ENCODE measurements at regions not wholly inside any gene's neighbourhood (a gene's known extent, or its start where the extent isn't known, plus 50 kb on each side); places are given as distances from the start of the nearest gene placed in this dataset.

- TF ChIP-seq POLR2A (IDR thresholded peaks at IDR 0.05; ENCODE audit: low read length) (no peak), GATA1 (IDR thresholded peaks at IDR 0.05; ENCODE audit: low read depth, low read length) (no peak)
- DNase-seq = no peak
These were observed 90.9 kb upstream of the IGLL5 start for GRCh38 chr22:22796724-22797123.

- no peak for TF ChIP-seq GATA1 (IDR thresholded peaks at IDR 0.05; ENCODE audit: low read depth, low read length)
- TF ChIP-seq POLR2A (IDR thresholded peaks at IDR 0.05; ENCODE audit: low read length) = no peak
- no peak for DNase-seq
These were observed 89.4 kb upstream of the IGLL5 start for GRCh38 chr22:22798232-22798616.

GRCh38 chr22:22798716-22799115 is 88.9 kb upstream of the IGLL5 start:
- DNase-seq = no peak
- TF ChIP-seq GATA1 (IDR thresholded peaks at IDR 0.05; ENCODE audit: low read depth, low read length) (no peak), POLR2A (IDR thresholded peaks at IDR 0.05; ENCODE audit: low read length) (no peak)

- DNase-seq = no peak
- TF ChIP-seq GATA1 (IDR thresholded peaks at IDR 0.05; ENCODE audit: low read depth, low read length) (no peak), POLR2A (IDR thresholded peaks at IDR 0.05; ENCODE audit: low read length) (no peak)
These were observed 88.1 kb upstream of the IGLL5 start for GRCh38 chr22:22799561-22799960.

GRCh38 chr22:22800716-22801115 is 86.9 kb upstream of the IGLL5 start:
- no peak for DNase-seq
- TF ChIP-seq GATA1 (IDR thresholded peaks at IDR 0.05; ENCODE audit: low read depth, low read length) = no peak
- TF ChIP-seq POLR2A (IDR thresholded peaks at IDR 0.05; ENCODE audit: low read length) = no peak

- DNase-seq = peak; percentile 21 to 40
- TF ChIP-seq GATA1 (IDR thresholded peaks at IDR 0.05; ENCODE audit: low read depth, low read length) (no peak), POLR2A (IDR thresholded peaks at IDR 0.05; ENCODE audit: low read length) (no peak)
These were observed 85.2 kb upstream of the IGLL5 start for GRCh38 chr22:22802339-22802970.

GRCh38 chr22:22803285-22803853 is 84.2 kb upstream of the IGLL5 start:
- TF ChIP-seq GATA1 (IDR thresholded peaks at IDR 0.05; ENCODE audit: low read depth, low read length) (no peak), POLR2A (IDR thresholded peaks at IDR 0.05; ENCODE audit: low read length) (no peak)
- DNase-seq = no peak

- TF ChIP-seq GATA1 (IDR thresholded peaks at IDR 0.05; ENCODE audit: low read depth, low read length) = no peak
- TF ChIP-seq POLR2A (IDR thresholded peaks at IDR 0.05; ENCODE audit: low read length) = no peak
- peak; percentile 31 to 63 for DNase-seq
These were observed 77.6 kb upstream of the IGLL5 start for GRCh38 chr22:22810018-22810427.

- TF ChIP-seq POLR2A (IDR thresholded peaks at IDR 0.05; ENCODE audit: low read length) (no peak), GATA1 (IDR thresholded peaks at IDR 0.05; ENCODE audit: low read depth, low read length) (no peak)
- no peak for DNase-seq
These were observed 77.1 kb upstream of the IGLL5 start for GRCh38 chr22:22810471-22810870.

GRCh38 chr22:22811016-22812009 is 76.3 kb upstream of the IGLL5 start:
- no peak for DNase-seq
- TF ChIP-seq POLR2A (IDR thresholded peaks at IDR 0.05; ENCODE audit: low read length) (no peak), GATA1 (IDR thresholded peaks at IDR 0.05; ENCODE audit: low read depth, low read length) (no peak)

GRCh38 chr22:22812031-22812905 is 75.3 kb upstream of the IGLL5 start:
- TF ChIP-seq GATA1 (IDR thresholded peaks at IDR 0.05; ENCODE audit: low read depth, low read length) = no peak
- no peak for TF ChIP-seq POLR2A (IDR thresholded peaks at IDR 0.05; ENCODE audit: low read length)
- no peak for DNase-seq

- DNase-seq = no peak
- no peak for TF ChIP-seq POLR2A (IDR thresholded peaks at IDR 0.05; ENCODE audit: low read length)
- TF ChIP-seq GATA1 (IDR thresholded peaks at IDR 0.05; ENCODE audit: low read depth, low read length) = no peak
These were observed 74.2 kb upstream of the IGLL5 start for GRCh38 chr22:22813126-22814075.
